Kidney (tissue), 13 donors: ENCODE measurements at regions not wholly inside any gene's neighbourhood (a gene's known extent, or its start where the extent isn't known, plus 50 kb on each side); places are given as distances from the start of the nearest gene placed in this dataset.

Source experiments
- DNase-seq, 5 donors: peaks; one replicate each; pipeline ENCODE4 v3.0.0-alpha.2; 2013 to 2020
- FAIRE-seq: peaks from 2 replicates; lab custom pipeline; 2012; peaks lifted over from hg19 to GRCh38; lab: Jason Lieb, UNC
- H3K27ac ChIP-seq, 2 donors: one replicate each; pipeline ENCODE4 v1.7.0; 2013; ENCODE audit warnings: low read depth in 2 of 2, low read length in 2 of 2, inconsistent platforms in 1 of 2
- H3K27me3 ChIP-seq: one replicate; pipeline ENCODE4 v1.7.1; 2013; ENCODE audit warnings: low read length, inconsistent platforms; ENCODE audit not compliant: control insufficient read depth, insufficient read depth
- H3K36me3 ChIP-seq, 3 donors: one replicate each; pipeline versions ENCODE4 v1.7.0 to v1.7.1; 2013; ENCODE audit warnings: low read length in 3 of 3, control low read depth in 1 of 3, inconsistent platforms in 1 of 3; ENCODE audit not compliant: insufficient read depth in 3 of 3, control insufficient read depth in 2 of 3
- H3K4me1 ChIP-seq, 3 donors: one replicate each; pipeline versions ENCODE4 v1.7.0 to v1.7.1; 2013; ENCODE audit warnings: low read length in 3 of 3, inconsistent platforms in 1 of 3, low read depth in 1 of 3; ENCODE audit not compliant: control insufficient read depth in 2 of 3, insufficient read depth in 2 of 3
- H3K4me3 ChIP-seq, 3 donors: one replicate each; pipeline versions ENCODE4 v1.7.0 to v1.8.1; 2013; ENCODE audit warnings: low read length in 3 of 3, control low read depth in 1 of 3, inconsistent platforms in 1 of 3
- H3K9ac ChIP-seq, 3 donors: one replicate each; pipeline versions ENCODE4 v1.7.0 to v1.7.1; 2013; ENCODE audit warnings: low read length in 3 of 3, control low read depth in 1 of 3, inconsistent platforms in 1 of 3
- H3K9me3 ChIP-seq, 3 donors: one replicate each; pipeline versions ENCODE4 v1.7.0 to v1.7.1; 2013; ENCODE audit warnings: low read length in 3 of 3, control low read depth in 1 of 3, inconsistent platforms in 1 of 3; ENCODE audit not compliant: control insufficient read depth in 2 of 3, insufficient read depth in 1 of 3
- intact Hi-C: fragments of 100-400 bp; cut with DNase I; formaldehyde crosslinking; loops from one replicate; pipeline ENCODE4 v1.11.1; 2022
- TF ChIP-seq, protein P1 (sequence below): IDR thresholded peaks from 3 replicates; pipeline ENCODE4 v1.5.1; 2012; ENCODE audit warnings: mild to moderate bottlenecking, moderate library complexity, borderline replicate concordance; ENCODE audit not compliant: insufficient read depth; ENCODE audit errors: extremely low read depth
- donor health status: control.
- donor health status: control.
- donor health status: control.
- donor health status: control.
- donor health status: control.
- donor health status: DM: yes; HTN: yes; CAD: no.
- donor health status: Normal renal cell carcinoma (clear cell type).

DNA sequence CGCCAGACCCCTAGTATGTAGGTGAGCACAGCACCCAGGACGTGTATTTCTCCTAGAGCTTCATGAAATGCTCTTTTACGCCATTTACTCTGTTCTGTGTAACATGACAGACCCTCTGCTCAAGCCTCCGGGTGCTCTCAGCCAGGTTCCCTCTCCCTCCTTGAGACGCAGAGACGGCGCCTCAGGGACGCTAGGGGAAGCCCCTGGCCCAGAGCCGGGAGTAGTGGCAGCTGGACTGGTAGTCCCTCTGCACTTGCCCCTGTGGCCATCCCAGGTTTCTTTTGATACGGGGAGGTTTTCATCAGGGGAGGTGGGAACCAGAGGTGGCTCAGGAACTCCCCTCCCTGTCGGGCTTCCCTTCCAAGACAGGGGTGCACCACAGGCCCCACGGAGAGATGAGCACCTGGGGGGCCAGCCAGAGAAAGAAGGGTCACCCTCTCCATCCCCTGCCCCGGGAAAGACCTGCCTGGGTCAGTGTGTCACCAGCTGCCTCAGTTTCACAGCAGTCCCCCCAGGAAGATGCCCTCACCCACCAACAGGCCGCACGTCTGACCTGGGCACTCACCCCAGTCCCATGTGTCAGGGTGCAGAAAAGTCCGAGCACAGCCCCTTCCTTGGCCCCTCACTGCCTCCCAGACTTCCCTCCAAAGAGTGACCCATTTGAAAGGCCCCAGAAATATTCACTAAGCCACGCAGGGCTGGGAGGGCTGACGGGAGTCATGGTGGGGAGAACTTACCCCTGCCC lies 58.1 kb upstream of the AFDN start:
- Histone ChIP-seq H3K27me3 (no peaks in the 10 kb centered on the region), H3K36me3 (no peaks in the 10 kb centered on the region), H3K27ac (no peak overlapping the region), H3K4me1 (no peaks in the 10 kb centered on the region), H3K9me3 (no peaks in the 10 kb centered on the region), H3K4me3 (no peak overlapping the region), H3K9ac (no peak overlapping the region)
- intact Hi-C loops: no loop called here
- TF ChIP-seq, protein P1, sequence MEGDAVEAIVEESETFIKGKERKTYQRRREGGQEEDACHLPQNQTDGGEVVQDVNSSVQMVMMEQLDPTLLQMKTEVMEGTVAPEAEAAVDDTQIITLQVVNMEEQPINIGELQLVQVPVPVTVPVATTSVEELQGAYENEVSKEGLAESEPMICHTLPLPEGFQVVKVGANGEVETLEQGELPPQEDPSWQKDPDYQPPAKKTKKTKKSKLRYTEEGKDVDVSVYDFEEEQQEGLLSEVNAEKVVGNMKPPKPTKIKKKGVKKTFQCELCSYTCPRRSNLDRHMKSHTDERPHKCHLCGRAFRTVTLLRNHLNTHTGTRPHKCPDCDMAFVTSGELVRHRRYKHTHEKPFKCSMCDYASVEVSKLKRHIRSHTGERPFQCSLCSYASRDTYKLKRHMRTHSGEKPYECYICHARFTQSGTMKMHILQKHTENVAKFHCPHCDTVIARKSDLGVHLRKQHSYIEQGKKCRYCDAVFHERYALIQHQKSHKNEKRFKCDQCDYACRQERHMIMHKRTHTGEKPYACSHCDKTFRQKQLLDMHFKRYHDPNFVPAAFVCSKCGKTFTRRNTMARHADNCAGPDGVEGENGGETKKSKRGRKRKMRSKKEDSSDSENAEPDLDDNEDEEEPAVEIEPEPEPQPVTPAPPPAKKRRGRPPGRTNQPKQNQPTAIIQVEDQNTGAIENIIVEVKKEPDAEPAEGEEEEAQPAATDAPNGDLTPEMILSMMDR: no peak
- FAIRE-seq (no peak), DNase-seq (no peak)

- DNase-seq: no peak
- Histone ChIP-seq H3K36me3 (no peaks in the 10 kb centered on the region), H3K9me3 (no peaks in the 10 kb centered on the region), H3K9ac (no peak overlapping the region), H3K4me1 (no peaks in the 10 kb centered on the region), H3K4me3 (no peak overlapping the region), H3K27ac (no peak overlapping the region), H3K27me3 (no peaks in the 10 kb centered on the region)
- no peak for FAIRE-seq
- TF ChIP-seq, protein P1: no peak
- intact Hi-C loops: no loop called here
Measured at GRCh38 chr6:167769408-167770190, 57.1 kb upstream of the AFDN start.

GRCh38 chr6:167770291-167770955 lies 56.3 kb upstream of the AFDN start:
- intact Hi-C loops: no loop called here

More at GRCh38 chr6:167770291-167770955, 56.3 kb upstream of the AFDN start:
- Histone ChIP-seq H3K4me1 (no peaks in the 10 kb centered on the region), H3K9ac (no peak overlapping the region), H3K4me3 (no peak overlapping the region), H3K27ac (no peak overlapping the region), H3K9me3 (no peaks in the 10 kb centered on the region), H3K36me3 (no peaks in the 10 kb centered on the region), H3K27me3 (no peaks in the 10 kb centered on the region)
- TF ChIP-seq, protein P1: no peak
- no peak for DNase-seq
- no peak for FAIRE-seq
